ENCODE measurements at regions not wholly inside any gene's neighbourhood (a gene's known extent, or its start where the extent isn't known, plus 50 kb on each side); places are given as distances from the start of the nearest gene placed in this dataset.
"Not testable (repeated sequence)": the region's sequence is repeated elsewhere in the genome, so short reads cannot be mapped to it uniquely, and the experiment has no call there.

GRCh38 chr4:17236686-17237085 lies 275.2 kb downstream of the QDPR start:
- DNase-seq (ENCODE audit: low spot score) = no peak

- DNase-seq (ENCODE audit: low spot score) = no peak
These were observed 277.2 kb downstream of the QDPR start for GRCh38 chr4:17234678-17235077.

- DNase-seq (ENCODE audit: low spot score) = no peak
These were observed 279.2 kb downstream of the QDPR start for GRCh38 chr4:17232566-17233253.

GRCh38 chr4:17231880-17232475 lies 279.9 kb downstream of the QDPR start:
- not testable (repeated sequence) for DNase-seq (ENCODE audit: low spot score)

- DNase-seq (ENCODE audit: low spot score) = no peak
These were observed 281.2 kb downstream of the QDPR start for GRCh38 chr4:17230727-17231126.

GRCh38 chr4:17220816-17221215 lies 291.1 kb downstream of the QDPR start:
- no peak for DNase-seq (ENCODE audit: low spot score)

- DNase-seq (ENCODE audit: low spot score) = no peak
These were observed 293.1 kb downstream of the QDPR start for GRCh38 chr4:17218786-17219185.

- DNase-seq (ENCODE audit: low spot score) = no peak
These were observed 304.8 kb downstream of the QDPR start for GRCh38 chr4:17206829-17207801.

GRCh38 chr4:17204908-17205307 lies 306.5 kb upstream of the LDB2 start:
- DNase-seq (ENCODE audit: low spot score) = no peak

- no peak for DNase-seq (ENCODE audit: low spot score)
These were observed 305.4 kb upstream of the LDB2 start for GRCh38 chr4:17203797-17204196.

GRCh38 chr4:17197070-17197469 lies 298.6 kb upstream of the LDB2 start:
- DNase-seq (ENCODE audit: low spot score) = no peak

GRCh38 chr4:17195461-17196275 lies 297.2 kb upstream of the LDB2 start:
- DNase-seq (ENCODE audit: low spot score) = no peak

- no peak for DNase-seq (ENCODE audit: low spot score)
These were observed 296.1 kb upstream of the LDB2 start for GRCh38 chr4:17194586-17194985.

GRCh38 chr4:17189759-17190158 lies 291.3 kb upstream of the LDB2 start:
- no peak for DNase-seq (ENCODE audit: low spot score)

- no peak for DNase-seq (ENCODE audit: low spot score)
These were observed 290.9 kb upstream of the LDB2 start for GRCh38 chr4:17189401-17189720.

- no peak for DNase-seq (ENCODE audit: low spot score)
These were observed 290.3 kb upstream of the LDB2 start for GRCh38 chr4:17188547-17189400.

GRCh38 chr4:17188125-17188524 lies 289.7 kb upstream of the LDB2 start:
- no peak for DNase-seq (ENCODE audit: low spot score)

GRCh38 chr4:17187003-17187402 lies 288.6 kb upstream of the LDB2 start:
- DNase-seq (ENCODE audit: low spot score) = no peak

- no peak for DNase-seq (ENCODE audit: low spot score)
These were observed 284.4 kb upstream of the LDB2 start for GRCh38 chr4:17182888-17183287.

GRCh38 chr4:17174751-17175150 lies 276.3 kb upstream of the LDB2 start:
- no peak for DNase-seq (ENCODE audit: low spot score)

- no peak for DNase-seq (ENCODE audit: low spot score)
These were observed 274.9 kb upstream of the LDB2 start for GRCh38 chr4:17173300-17173699.
